ENCODE measurements at regions not wholly inside any gene's neighbourhood (a gene's known extent, or its start where the extent isn't known, plus 50 kb on each side); places are given as distances from the start of the nearest gene placed in this dataset.
"Not testable (repeated sequence)": the region's sequence is repeated elsewhere in the genome, so short reads cannot be mapped to it uniquely, and the experiment has no call there.

DNA sequence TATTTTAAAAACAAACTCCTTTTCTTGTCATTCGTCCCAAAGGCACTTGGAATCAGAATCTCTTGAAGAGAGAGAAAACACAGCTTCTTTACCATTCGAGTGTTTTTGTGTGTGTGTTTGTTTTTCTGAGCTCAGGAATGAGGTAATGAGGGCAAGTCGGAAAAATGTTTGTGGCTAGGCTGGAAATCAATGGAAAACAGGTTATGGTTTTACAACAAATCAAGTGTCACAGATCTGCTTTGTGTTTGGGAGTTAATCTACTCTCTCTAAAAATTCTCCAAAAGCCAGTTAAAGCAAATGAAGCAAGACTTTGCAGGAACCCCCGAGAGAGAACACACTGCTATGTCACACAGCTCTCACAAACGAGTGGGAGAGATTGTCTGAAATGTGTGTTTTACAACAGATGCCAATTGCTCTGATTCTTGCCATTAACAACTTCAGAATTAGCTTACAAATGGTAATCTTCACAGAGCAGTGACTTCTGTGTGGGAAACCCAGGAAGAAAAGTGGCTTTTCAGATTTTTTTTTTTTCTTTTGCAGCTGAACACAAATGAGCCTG, 264.1 kb downstream of the CBLL2 start:
- no peak for DNase-seq

DNA sequence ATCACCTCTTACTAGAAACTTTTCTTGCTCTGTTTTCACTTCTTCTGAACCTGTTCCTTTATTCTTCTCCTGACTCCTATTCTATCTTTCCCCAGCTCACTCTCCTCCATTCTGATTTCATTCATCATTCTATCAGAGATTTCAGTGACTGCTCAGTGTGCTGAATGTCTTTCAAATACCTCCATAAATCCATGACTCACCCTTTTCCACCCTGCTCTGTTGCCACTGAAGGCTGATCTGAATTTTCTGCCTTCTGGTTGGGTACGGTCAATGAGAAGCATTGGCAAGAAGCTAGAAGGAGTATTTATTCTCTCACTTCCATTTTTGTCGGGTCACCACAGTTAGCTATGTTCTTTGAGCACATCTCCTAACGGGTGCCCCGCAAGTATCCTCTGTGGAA, 265.9 kb downstream of the CBLL2 start:
- peak; percentile 9 for DNase-seq

DNA sequence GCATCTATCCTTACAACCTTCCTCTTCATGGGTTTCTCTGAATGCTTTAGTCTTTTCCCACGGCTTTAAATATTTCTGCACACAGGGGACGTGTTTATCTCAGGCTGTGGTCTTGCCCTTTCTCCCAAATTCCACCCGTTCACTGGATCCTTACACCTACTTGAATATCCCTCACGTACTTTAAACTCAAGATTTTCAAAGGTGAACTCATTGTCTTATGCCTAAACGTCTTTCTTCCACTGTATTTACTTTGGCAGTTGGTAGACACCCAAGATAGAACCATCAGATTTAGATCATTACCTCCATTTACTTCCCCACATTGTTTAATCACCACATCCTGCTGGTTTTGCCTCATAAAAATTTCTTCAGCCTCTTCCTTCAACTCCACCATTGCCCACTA, 269.2 kb downstream of the CBLL2 start:
- no peak for DNase-seq

DNA sequence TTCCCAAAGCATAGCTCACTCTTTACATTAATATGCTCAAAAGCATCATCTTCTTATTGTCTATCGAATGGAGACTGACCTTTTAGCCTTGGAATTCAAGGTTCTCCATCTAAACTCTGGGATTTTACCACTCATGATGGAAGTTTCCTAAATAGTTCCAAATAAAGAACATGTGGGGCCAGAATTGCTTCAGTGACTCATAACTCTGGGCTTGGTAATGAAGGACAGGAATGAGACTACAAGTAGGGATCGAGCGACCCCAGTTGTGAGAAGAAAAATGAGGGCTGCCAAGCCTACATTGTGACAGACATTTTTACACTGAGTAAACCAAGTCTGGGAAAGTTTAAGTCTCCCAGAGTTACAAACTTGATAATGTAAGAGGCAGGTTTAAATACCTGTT, 269.9 kb downstream of the CBLL2 start:
- peak; percentile 50 for DNase-seq

- no peak for DNase-seq
Observed at GRCh38 chrX:22559506-22559905, 286.8 kb downstream of the CBLL2 start.

DNA sequence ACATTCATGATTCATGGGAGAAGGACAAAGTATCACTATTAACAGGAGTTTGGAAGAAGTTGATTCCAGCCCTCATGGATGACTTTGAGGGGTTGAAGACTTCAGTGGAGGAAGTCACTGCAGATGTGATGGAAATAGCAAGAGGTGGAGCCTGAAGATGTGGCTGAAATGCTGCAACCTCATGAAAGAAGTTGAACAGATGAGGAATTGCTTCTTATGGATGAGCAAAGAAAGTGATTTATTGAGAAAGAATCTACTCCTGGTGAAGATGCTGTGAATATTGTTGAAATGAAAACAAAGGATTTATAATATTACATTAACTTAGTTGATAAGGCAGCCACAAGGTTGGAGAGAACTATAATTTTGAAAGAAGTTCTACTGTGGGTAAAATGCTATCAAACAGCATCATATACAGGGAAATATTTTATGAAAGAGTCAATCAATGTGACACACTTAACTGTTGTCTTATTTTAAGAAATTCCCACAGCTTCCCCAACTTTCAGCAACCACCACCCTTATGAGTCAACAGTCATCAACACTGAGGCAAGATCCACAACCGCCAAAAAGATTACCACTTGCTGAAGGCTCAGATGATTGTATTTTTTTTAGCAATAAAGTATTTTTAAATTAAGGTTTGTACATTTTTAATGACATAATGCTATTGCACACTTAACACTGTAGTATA, 302.6 kb downstream of the CBLL2 start:
- peak; percentile 28 for DNase-seq

GRCh38 chrX:22577181-22577580, 304.5 kb downstream of the CBLL2 start:
- DNase-seq: peak; percentile 59

GRCh38 chrX:22585831-22586230, 313.1 kb downstream of the CBLL2 start:
- no peak for DNase-seq

GRCh38 chrX:22589845-22590244, 317.1 kb downstream of the CBLL2 start:
- no peak for DNase-seq

DNA sequence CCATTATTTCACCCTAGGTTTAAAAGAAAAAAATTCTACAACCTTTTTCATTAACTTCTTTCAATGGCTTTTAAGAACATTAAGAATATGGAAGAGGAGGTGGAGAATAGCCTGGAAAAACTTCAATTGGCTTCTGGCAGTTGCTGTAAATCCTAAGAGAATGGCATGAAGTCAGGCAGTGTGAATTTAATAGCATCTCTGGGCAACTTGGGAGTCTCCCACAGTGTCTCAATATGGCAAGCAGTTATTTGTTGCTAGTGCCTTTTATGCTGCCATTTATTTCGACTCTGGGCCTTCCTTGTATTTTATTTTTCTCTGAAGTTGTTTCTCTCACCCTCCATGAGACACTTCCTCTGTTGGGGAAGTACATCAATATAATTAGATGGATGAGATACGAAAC, 322.1 kb downstream of the CBLL2 start:
- DNase-seq: no peak

GRCh38 chrX:22603060-22603459, 330.3 kb downstream of the CBLL2 start:
- DNase-seq: no peak

GRCh38 chrX:22609452-22609851, 336.7 kb downstream of the CBLL2 start:
- DNase-seq: not testable (repeated sequence)

GRCh38 chrX:22616867-22617266, 344.2 kb downstream of the CBLL2 start:
- DNase-seq: no peak

DNA sequence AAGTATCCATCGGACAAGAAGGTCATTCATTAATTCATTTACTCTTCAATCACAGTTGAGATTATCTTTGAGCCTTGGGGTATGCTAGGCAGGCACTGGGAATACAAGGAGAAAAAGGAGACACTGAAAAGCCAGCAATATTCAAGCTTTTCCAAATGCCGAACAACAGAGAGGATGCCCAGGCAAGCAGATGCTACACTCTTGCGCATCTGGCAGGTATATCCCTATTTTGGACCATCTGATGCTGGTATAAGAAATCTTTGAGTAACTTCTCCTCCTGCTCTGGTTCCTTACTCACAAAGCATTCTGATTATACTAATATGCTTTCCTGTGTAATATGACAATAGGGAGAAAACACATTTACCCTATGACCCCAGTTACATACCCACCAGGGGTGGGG, 354.9 kb downstream of the CBLL2 start:
- no peak for DNase-seq

- no peak for DNase-seq
Observed at GRCh38 chrX:22628275-22628674, 355.6 kb downstream of the CBLL2 start.

DNA sequence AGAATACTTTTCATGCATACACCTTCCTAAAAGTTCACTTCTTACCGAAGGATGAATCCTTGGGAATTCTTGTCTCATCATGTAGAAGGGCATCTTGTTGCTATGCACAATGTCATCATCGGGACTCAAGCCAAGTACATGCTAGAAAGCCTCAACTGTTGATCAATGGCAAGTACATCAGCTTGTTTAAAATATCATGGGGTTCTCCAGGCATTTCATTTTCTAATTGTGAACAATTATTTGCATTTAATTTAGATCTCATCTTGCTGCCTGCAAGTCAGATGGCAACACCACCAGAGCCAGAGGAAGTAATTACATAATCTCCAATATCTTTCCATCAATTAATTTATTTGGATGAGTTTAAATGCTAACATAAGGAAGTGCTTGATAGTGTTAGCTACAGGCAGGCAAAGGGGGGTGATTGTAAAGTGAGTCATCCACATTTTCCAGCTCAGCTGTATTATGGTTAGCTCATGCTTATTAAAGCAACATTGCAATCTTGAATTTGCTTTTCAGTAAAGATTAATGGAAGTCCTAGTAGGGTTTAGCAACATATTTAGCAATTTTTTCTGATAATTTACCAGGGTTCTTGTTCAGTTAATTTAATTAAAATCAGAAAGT, 356.5 kb downstream of the CBLL2 start:
- DNase-seq: peak; percentile 30

- DNase-seq: peak; percentile 40
Observed at GRCh38 chrX:22634083-22634482, 361.4 kb downstream of the CBLL2 start.

DNA sequence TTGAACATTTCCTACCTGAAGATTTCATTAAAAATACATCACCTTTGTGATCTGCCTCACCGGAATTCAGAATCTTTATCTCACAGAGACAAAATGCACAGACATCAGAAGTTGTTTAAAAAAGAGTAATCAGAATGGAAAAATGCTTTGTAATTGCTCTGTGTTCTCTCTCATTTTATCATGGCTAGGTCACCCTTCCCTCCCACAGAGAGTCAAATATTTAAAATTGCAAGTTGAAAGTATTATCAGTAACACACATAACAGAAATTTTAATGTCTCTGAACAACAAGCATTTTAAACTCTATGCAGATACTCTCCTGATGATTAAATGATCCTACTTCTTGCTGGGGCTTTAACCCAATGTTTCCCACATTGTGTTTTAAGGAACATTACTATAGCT, 362.0 kb downstream of the CBLL2 start:
- DNase-seq: no peak

DNA sequence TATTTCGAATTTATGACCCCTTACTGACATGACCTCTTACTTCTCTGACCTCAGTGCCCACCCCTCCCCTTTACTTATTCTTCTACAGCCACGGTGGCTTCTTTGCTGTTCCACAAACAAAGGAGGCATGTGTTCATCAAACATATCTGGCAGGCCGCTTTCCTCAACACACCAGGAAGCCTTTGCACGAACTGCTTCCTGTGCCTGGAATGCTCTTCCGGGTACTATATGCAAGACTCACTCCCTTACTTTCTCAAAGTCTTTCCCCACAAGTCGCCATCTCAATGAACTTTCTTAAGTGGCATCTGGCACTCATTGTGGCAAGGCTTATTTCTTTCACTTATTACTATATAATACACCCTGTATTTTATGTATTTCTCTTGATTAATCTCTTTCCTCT, 351.5 kb upstream of the DDX53 start:
- no peak for DNase-seq

DNA sequence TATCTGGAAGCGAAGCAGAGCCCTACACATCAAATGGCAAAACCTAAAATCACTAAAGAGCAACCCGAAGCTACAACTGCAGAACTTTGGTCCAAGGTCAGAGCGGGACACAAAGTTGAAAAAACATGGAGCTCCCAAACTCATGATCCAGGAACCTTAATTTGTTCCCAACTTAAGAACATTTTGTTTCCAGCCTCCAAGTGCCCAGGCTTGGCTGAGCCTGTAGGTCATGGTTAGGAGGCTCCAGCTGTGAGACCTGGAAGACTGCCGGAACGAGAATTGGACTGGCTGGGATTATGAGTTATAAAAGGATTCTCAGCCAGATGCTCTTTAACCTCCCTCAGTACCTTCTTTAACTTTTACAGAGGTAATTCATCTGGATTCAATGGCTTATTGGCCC, 349.1 kb upstream of the DDX53 start:
- no peak for DNase-seq

DNA sequence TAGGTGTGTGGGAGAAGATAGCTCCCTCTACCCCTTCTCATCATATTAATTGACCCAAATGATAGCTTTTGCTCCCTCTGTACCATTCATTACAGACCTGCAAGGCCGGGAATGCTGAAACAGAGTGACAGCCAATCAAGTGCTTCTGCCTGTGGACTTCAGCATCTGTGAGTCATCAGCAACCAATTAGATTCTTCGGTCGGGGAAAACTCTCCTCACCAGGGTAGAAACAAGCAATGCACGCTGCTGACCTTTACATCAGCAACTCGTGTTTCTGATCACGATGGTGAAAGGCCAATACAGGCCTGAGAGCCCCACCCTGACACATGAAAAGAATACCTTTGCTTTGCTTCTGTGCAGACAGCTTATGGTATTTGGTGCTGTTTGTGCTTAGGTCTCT, 347.2 kb upstream of the DDX53 start:
- DNase-seq: peak; percentile 17

- DNase-seq: no peak
Observed at GRCh38 chrX:22660756-22661155, 339.0 kb upstream of the DDX53 start.

DNA sequence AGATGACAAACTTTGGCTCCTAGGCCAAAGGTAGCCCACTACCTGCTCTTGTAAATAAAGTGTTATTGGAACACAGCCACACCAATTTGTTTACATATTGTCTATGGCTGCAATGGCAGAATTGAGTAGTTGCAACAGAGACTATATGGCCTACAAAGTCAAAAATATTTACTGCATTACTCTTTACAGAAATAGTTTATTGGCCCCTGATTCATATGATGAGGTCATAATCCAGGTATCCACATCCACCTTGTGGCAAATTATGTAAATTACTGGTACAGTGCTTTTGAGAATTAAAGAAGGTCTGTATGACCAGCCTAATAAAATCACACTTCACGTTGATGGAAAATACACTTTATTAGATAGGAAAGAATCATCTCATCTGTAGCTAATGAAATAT, 337.0 kb upstream of the DDX53 start:
- no peak for DNase-seq

GRCh38 chrX:22664826-22665225, 334.9 kb upstream of the DDX53 start:
- no peak for DNase-seq

GRCh38 chrX:22665818-22666217, 333.9 kb upstream of the DDX53 start:
- DNase-seq: no peak

All from fibroblast of skin of right quadriceps (primary cell).